Adrenal gland (tissue), 5 donors: ENCODE measurements at regions not wholly inside any gene's neighbourhood (a gene's known extent, or its start where the extent isn't known, plus 50 kb on each side); places are given as distances from the start of the nearest gene placed in this dataset.

ENCODE experiments used
- CTCF ChIP-seq, 6 experiments: fragments of 450-650 bp in 4 of 6; fragments of 200-600 bp in 2 of 6; sonication (generic) in 1 of 6; IDR thresholded peaks; 1 replicate in 5 of 6; 2 replicates in 1 of 6; pipeline versions ENCODE4 v1.5.1 to v1.8.0; 2016 to 2021; ENCODE audit warnings: antibody characterized with exemption in 6 of 6, mild to moderate bottlenecking in 2 of 6, moderate library complexity in 1 of 6
- POLR2A ChIP-seq, 2 donors: fragments of 450-650 bp; IDR thresholded peaks; one replicate each; pipeline ENCODE4 v1.6.1; 2017; ENCODE audit warnings: antibody characterized with exemption in 2 of 2, mild to moderate bottlenecking in 2 of 2, moderate library complexity in 1 of 2
- donor health status: DM: no; HTN: no; CAD: no.

- TF ChIP-seq CTCF (IDR thresholded peaks at IDR 0.05) (no peak), POLR2A (IDR thresholded peaks at IDR 0.05) (no peak)
Observed at GRCh38 chr16:72480911-72481310, 309.0 kb upstream of the PMFBP1 start.
